HepG2 (cell line): ENCODE measurements at regions not wholly inside any gene's neighbourhood (a gene's known extent, or its start where the extent isn't known, plus 50 kb on each side); places are given as distances from the start of the nearest gene placed in this dataset.

Source experiments
- AHDC1 ChIP-seq: sonication (generic); formaldehyde crosslinking; IDR thresholded peaks from 2 replicates; pipeline ENCODE4 v1.5.1; 2020; ENCODE audit warnings: mild to moderate bottlenecking, missing genetic modification reagents, borderline replicate concordance
- EHMT2 ChIP-seq: fragments of 200-600 bp; sonication (generic); IDR thresholded peaks from 2 replicates; pipeline ENCODE4 v1.7.0; 2017; ENCODE audit warnings: antibody characterized with exemption, low read depth, low read length, borderline replicate concordance
- GATAD1 ChIP-seq: IDR thresholded peaks from 2 replicates; pipeline ENCODE4 v1.6.1; 2016; ENCODE audit warnings: missing genetic modification reagents, missing compliant biosample characterization
- HMGXB4 ChIP-seq, 2 experiments: sonication (generic) in 1 of 2; formaldehyde crosslinking in 1 of 2; IDR thresholded peaks; 2 replicates each; pipeline versions ENCODE4 v1.4.0 to v1.6.1; 2018 to 2020; ENCODE audit warnings: missing genetic modification reagents in 2 of 2, borderline replicate concordance in 1 of 2, low read depth in 1 of 2, mild to moderate bottlenecking in 1 of 2, missing biosample characterization in 1 of 2
- HOXD1 ChIP-seq: sonication (generic); formaldehyde crosslinking; IDR thresholded peaks from 2 replicates; pipeline ENCODE4 v1.5.0; 2020; ENCODE audit warnings: missing genetic modification reagents
- PAWR ChIP-seq: sonication (generic); formaldehyde crosslinking; IDR thresholded peaks from 2 replicates; pipeline ENCODE4 v1.4.0; 2020; ENCODE audit warnings: missing genetic modification reagents, mild to moderate bottlenecking, borderline replicate concordance
- PITX1 ChIP-seq: sonication (generic); formaldehyde crosslinking; IDR thresholded peaks from 2 replicates; pipeline ENCODE4 v1.5.1; 2020; ENCODE audit warnings: mild to moderate bottlenecking, missing genetic modification reagents
- USF2 ChIP-seq, 2 experiments: sonication (generic) in 1 of 2; formaldehyde crosslinking in 1 of 2; IDR thresholded peaks; 2 replicates each; pipeline versions ENCODE4 v1.5.1 to v1.6.1; 2011 to 2020; ENCODE audit warnings: borderline replicate concordance in 1 of 2, low read depth in 1 of 2, low read length in 1 of 2, mild to moderate bottlenecking in 1 of 2, missing genetic modification reagents in 1 of 2, moderate library complexity in 1 of 2
- ZFP36 ChIP-seq: fragments of 150-350 bp; IDR thresholded peaks from 2 replicates; pipeline ENCODE4 v1.6.1; 2018; ENCODE audit warnings: borderline replicate concordance, low read length, low read depth; ENCODE audit not compliant: partially characterized antibody
- TF ChIP-seq, protein P1 (sequence below): sonication (generic); formaldehyde crosslinking; IDR thresholded peaks from 2 replicates; pipeline ENCODE4 v1.4.0; 2020; ENCODE audit warnings: missing genetic modification reagents
- TF ChIP-seq, protein P2 (sequence below): sonication (generic); formaldehyde crosslinking; IDR thresholded peaks from 2 replicates; pipeline ENCODE4 v1.8.0; 2022; ENCODE audit warnings: low read depth, missing genetic modification reagents
- TF ChIP-seq, protein P3 (sequence below): sonication (generic); formaldehyde crosslinking; IDR thresholded peaks from 2 replicates; pipeline ENCODE4 v1.5.0; 2020; ENCODE audit warnings: missing genetic modification reagents

- TF ChIP-seq AHDC1 (peak; percentile 97), EHMT2 (no peak), ZFP36 (no peak), PAWR (CRISPR knock-in tag) (no peak), PITX1 (CRISPR knock-in tag) (no peak), GATAD1 (CRISPR knock-in tag) (no peak), USF2 (IDR thresholded peaks at IDR 0.05; ENCODE audit: low read depth, low read length) (no peak), USF2 (CRISPR knock-in tag; IDR thresholded peaks at IDR 0.05; ENCODE audit: borderline replicate concordance) (no peak), HMGXB4 (CRISPR knock-in tag; IDR thresholded peaks at IDR 0.05; ENCODE audit: borderline replicate concordance in 1 of 2, low read depth in 1 of 2) (no peak), HOXD1 (CRISPR knock-in tag) (no peak)
- TF ChIP-seq, protein P1, sequence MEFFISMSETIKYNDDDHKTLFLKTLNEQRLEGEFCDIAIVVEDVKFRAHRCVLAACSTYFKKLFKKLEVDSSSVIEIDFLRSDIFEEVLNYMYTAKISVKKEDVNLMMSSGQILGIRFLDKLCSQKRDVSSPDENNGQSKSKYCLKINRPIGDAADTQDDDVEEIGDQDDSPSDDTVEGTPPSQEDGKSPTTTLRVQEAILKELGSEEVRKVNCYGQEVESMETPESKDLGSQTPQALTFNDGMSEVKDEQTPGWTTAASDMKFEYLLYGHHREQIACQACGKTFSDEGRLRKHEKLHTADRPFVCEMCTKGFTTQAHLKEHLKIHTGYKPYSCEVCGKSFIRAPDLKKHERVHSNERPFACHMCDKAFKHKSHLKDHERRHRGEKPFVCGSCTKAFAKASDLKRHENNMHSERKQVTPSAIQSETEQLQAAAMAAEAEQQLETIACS (CRISPR knock-in tag): no peak
- TF ChIP-seq, protein P2, sequence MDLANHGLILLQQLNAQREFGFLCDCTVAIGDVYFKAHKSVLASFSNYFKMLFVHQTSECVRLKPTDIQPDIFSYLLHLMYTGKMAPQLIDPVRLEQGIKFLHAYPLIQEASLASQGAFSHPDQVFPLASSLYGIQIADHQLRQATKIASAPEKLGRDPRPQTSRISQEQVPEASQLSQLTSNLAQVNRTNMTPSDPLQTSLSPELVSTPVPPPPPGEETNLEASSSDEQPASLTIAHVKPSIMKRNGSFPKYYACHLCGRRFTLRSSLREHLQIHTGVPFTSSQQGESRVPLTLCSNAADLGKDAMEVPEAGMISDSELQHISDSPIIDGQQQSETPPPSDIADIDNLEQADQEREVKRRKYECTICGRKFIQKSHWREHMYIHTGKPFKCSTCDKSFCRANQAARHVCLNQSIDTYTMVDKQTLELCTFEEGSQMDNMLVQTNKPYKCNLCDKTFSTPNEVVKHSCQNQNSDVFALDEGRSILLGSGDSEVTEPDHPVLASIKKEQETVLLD (CRISPR knock-in tag): no peak
- TF ChIP-seq, protein P3, sequence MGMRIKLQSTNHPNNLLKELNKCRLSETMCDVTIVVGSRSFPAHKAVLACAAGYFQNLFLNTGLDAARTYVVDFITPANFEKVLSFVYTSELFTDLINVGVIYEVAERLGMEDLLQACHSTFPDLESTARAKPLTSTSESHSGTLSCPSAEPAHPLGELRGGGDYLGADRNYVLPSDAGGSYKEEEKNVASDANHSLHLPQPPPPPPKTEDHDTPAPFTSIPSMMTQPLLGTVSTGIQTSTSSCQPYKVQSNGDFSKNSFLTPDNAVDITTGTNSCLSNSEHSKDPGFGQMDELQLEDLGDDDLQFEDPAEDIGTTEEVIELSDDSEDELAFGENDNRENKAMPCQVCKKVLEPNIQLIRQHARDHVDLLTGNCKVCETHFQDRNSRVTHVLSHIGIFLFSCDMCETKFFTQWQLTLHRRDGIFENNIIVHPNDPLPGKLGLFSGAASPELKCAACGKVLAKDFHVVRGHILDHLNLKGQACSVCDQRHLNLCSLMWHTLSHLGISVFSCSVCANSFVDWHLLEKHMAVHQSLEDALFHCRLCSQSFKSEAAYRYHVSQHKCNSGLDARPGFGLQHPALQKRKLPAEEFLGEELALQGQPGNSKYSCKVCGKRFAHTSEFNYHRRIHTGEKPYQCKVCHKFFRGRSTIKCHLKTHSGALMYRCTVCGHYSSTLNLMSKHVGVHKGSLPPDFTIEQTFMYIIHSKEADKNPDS (CRISPR knock-in tag): no peak
Measured at GRCh38 chr4:41883988-41884734, 51.1 kb upstream of the TMEM33 start (continued).
